ENCODE measurements at regions not wholly inside any gene's neighbourhood (a gene's known extent, or its start where the extent isn't known, plus 50 kb on each side); places are given as distances from the start of the nearest gene placed in this dataset.

DNA sequence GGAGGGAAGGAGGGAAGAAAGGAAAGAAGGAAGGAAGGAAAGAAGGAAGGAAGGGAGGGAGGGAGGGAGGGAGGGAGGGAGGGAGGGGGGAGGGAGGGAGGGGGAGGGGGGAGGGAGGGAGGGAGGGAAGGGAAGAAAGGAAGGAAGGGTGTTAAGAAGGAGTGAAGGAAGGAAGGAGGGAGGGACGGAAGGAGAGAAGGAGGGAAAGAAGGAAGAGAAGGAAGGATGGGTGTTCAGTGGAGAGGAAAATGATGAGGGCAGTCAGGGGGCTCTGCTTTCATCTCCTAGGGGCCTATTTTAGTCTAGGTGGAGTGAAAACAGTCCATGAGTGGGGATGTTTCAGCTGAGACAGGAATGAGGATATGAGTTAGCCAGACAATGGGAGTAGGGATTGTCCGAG, 357.0 kb upstream of the C16orf82 start:
- H3K4me1 Mint-ChIP-seq (ENCODE audit: low read depth, unreplicated experiment): no peaks in the 10 kb centered on the region
- intact Hi-C loops (cut with micrococcal nuclease; ENCODE audit: unreplicated experiment): no loop called here
- Histone ChIP-seq H3K9me3 (no peaks in the 10 kb centered on the region), H3K36me3 (ENCODE audit: control insufficient read depth, insufficient read depth, low read length) (no peaks in the 10 kb centered on the region), H3K4me1 (no peaks in the 10 kb centered on the region), H3K27me3 (replicated peaks; ENCODE audit: control insufficient read depth, insufficient read depth, low read length) (no peaks in the 10 kb centered on the region), H3K4me3 (ENCODE audit: low read depth, low read length) (no peak overlapping the region)
- H3K27ac Mint-ChIP-seq (ENCODE audit: unreplicated experiment): no peak overlapping the region
- no peak for TF ChIP-seq CTCF (IDR thresholded peaks at IDR 0.05; ENCODE audit: insufficient read depth in 1 of 2, low read depth in 1 of 2, low read length in 1 of 2, severe bottlenecking in 1 of 2, unreplicated experiment in 1 of 2)
- ChIA-PET POLR2A (no interaction called here), CTCF (interaction anchor here (0.6 kb wide), 1 partner anchor 1411 kb away, joined by 4 read pairs; no protein-coding TSS in a partner anchor)
- DNase-seq: no peak
- no peak overlapping the region for H3K4me3 Mint-ChIP-seq (ENCODE audit: unreplicated experiment)
- peaks cover 5% of the 10 kb centered on the region for H3K27me3 Mint-ChIP-seq (ENCODE audit: insufficient read depth, unreplicated experiment)
- H3K9me3 Mint-ChIP-seq (ENCODE audit: unreplicated experiment): no peaks in the 10 kb centered on the region
- BruUV-seq (replicated peaks): no TSS peak
- H3K36me3 Mint-ChIP-seq (ENCODE audit: insufficient read depth, unreplicated experiment): no peaks in the 10 kb centered on the region

DNA sequence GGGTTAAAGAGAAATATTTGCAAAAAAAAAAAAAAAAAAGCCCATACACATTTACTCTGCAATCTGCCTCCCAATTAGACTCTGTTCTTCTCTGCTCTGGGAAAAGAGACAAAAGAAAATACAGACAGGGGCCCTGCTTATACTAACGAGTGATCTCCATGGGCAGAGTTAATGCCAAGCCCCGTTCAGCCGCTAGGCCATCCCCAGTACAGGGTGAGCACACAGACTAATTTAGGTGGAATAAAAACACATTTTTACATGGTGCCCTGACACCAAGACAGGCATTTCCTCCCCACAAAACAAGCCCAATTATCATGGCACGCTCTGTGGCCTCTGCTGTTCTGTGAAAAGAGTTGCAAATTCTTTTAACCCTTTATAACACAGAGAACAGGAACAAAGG, 356.3 kb upstream of the C16orf82 start:
- Mint-ChIP-seq H3K4me1 (ENCODE audit: low read depth, unreplicated experiment) (no peaks in the 10 kb centered on the region), H3K9me3 (ENCODE audit: unreplicated experiment) (no peaks in the 10 kb centered on the region), H3K27ac (ENCODE audit: unreplicated experiment) (no peak overlapping the region), H3K36me3 (ENCODE audit: insufficient read depth, unreplicated experiment) (no peaks in the 10 kb centered on the region), H3K27me3 (ENCODE audit: insufficient read depth, unreplicated experiment) (peaks cover 5% of the 10 kb centered on the region), H3K4me3 (ENCODE audit: unreplicated experiment) (no peak overlapping the region)
- intact Hi-C loops (cut with micrococcal nuclease; ENCODE audit: unreplicated experiment): no loop called here
- no TSS peak for BruUV-seq (replicated peaks)
- no peak for TF ChIP-seq CTCF (IDR thresholded peaks at IDR 0.05; ENCODE audit: insufficient read depth in 1 of 2, low read depth in 1 of 2, low read length in 1 of 2, severe bottlenecking in 1 of 2, unreplicated experiment in 1 of 2)
- no peaks in the 10 kb centered on the region for H3K27me3 ChIP-seq (replicated peaks; ENCODE audit: control insufficient read depth, insufficient read depth, low read length)
- no peaks in the 10 kb centered on the region for H3K36me3 ChIP-seq (ENCODE audit: control insufficient read depth, insufficient read depth, low read length)
- ChIA-PET CTCF (no interaction called here), POLR2A (no interaction called here)
- no peak for DNase-seq
- H3K9me3 ChIP-seq: no peaks in the 10 kb centered on the region
- no peaks in the 10 kb centered on the region for H3K4me1 ChIP-seq
- no peak overlapping the region for H3K4me3 ChIP-seq (ENCODE audit: low read depth, low read length)

- TF ChIP-seq CTCF (IDR thresholded peaks at IDR 0.05; ENCODE audit: insufficient read depth in 1 of 2, low read depth in 1 of 2, low read length in 1 of 2, severe bottlenecking in 1 of 2, unreplicated experiment in 1 of 2): no peak
- Mint-ChIP-seq H3K36me3 (ENCODE audit: insufficient read depth, unreplicated experiment) (no peaks in the 10 kb centered on the region), H3K27ac (ENCODE audit: unreplicated experiment) (no peak overlapping the region), H3K9me3 (ENCODE audit: unreplicated experiment) (no peaks in the 10 kb centered on the region), H3K27me3 (ENCODE audit: insufficient read depth, unreplicated experiment) (peaks cover 5% of the 10 kb centered on the region), H3K4me3 (ENCODE audit: unreplicated experiment) (no peak overlapping the region), H3K4me1 (ENCODE audit: low read depth, unreplicated experiment) (no peaks in the 10 kb centered on the region)
- ChIA-PET POLR2A (no interaction called here), CTCF (no interaction called here)
- BruUV-seq (replicated peaks): no TSS peak
- H3K9me3 ChIP-seq: no peaks in the 10 kb centered on the region
- H3K27me3 ChIP-seq (replicated peaks; ENCODE audit: control insufficient read depth, insufficient read depth, low read length): no peaks in the 10 kb centered on the region
- H3K4me1 ChIP-seq: no peaks in the 10 kb centered on the region
- no peak for DNase-seq
- H3K4me3 ChIP-seq (ENCODE audit: low read depth, low read length): no peak overlapping the region
- intact Hi-C loops (cut with micrococcal nuclease; ENCODE audit: unreplicated experiment): no loop called here
- no peaks in the 10 kb centered on the region for H3K36me3 ChIP-seq (ENCODE audit: control insufficient read depth, insufficient read depth, low read length)
These were observed 353.9 kb upstream of the C16orf82 start for GRCh38 chr16:26712876-26713275.
